CD4-positive, alpha-beta T cell treated with Interferon alpha-2 for 1 hour (primary cell): ENCODE measurements at regions not wholly inside any gene's neighbourhood (a gene's known extent, or its start where the extent isn't known, plus 50 kb on each side); places are given as distances from the start of the nearest gene placed in this dataset.
"Not testable (repeated sequence)": the region's sequence is repeated elsewhere in the genome, so short reads cannot be mapped to it uniquely, and the experiment has no call there.

Source experiments
- DNase-seq, 2 donors: peaks; one replicate each; pipeline ENCODE4 v3.0.0-alpha.2; 2020 to 2022

GRCh38 chr15:39411102-39411989, 169.5 kb upstream of the THBS1 start:
- DNase-seq: peak in 1 of 2 donors; percentile 53

DNA sequence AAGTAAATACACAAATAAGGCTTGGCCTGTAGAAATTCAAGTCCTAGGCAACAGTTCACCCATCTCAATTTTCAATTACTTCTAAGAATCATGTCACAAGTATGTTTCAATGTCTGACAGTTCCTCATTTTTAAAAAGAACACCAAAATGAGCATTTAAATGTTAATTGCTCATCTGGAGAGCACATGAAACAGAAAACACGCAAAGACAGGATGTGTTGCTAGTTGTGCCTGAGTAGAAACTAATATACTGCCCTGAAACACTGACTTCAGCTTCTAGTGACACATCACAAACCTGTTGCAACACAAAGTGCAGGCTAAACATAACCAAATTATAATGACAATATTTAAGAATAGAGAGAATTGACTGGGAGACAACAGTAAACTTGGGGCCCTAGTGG, 167.3 kb upstream of the THBS1 start:
- DNase-seq: peak in 1 of 2 donors; percentile 15

GRCh38 chr15:39414201-39414600, 166.7 kb upstream of the THBS1 start:
- DNase-seq: no peak

GRCh38 chr15:39415634-39416033, 165.2 kb upstream of the THBS1 start:
- DNase-seq: no peak

- no peak for DNase-seq
Observed at GRCh38 chr15:39416258-39416657, 164.6 kb upstream of the THBS1 start.

DNA sequence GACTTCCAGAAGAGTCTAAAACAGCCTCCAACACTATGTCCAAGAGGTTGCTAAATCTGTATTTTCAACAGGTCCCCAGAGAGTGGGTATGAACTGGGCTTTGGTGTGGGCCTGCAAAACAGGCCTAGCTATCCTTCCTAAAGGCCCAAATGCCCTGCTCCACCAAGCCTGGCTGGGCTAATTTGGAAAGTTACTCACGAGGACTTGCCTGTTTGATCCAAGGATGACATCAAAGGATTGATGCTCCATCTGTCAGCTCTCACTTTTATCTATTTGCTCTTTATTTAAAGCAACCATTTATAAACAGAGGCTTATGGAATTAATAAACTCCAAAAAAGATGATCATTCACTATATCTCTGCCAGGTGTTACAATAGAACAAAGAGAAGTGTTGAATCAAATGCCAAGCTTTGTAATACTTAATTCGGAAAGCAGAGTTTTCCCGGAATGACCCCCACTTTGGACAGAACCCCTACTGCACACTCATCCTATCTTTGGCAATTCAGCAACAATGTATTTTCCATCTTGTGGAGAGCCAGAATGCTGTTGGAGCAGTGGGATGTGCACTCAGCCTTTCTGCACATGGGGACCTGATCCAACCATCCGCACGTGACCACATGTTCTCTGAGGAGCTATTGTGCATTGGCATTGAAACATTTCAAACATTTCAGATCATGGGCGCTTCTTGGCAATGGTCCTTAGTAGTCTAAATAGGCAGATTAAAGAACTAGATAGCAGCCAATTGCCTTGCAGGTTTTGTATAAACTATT, 163.3 kb upstream of the THBS1 start:
- no peak for DNase-seq

GRCh38 chr15:39419651-39420050, 161.2 kb upstream of the THBS1 start:
- no peak for DNase-seq

GRCh38 chr15:39420123-39420852, 160.6 kb upstream of the THBS1 start:
- not testable (repeated sequence) for DNase-seq

GRCh38 chr15:39420853-39421192, 160.1 kb upstream of the THBS1 start:
- DNase-seq: not testable (repeated sequence)

DNA sequence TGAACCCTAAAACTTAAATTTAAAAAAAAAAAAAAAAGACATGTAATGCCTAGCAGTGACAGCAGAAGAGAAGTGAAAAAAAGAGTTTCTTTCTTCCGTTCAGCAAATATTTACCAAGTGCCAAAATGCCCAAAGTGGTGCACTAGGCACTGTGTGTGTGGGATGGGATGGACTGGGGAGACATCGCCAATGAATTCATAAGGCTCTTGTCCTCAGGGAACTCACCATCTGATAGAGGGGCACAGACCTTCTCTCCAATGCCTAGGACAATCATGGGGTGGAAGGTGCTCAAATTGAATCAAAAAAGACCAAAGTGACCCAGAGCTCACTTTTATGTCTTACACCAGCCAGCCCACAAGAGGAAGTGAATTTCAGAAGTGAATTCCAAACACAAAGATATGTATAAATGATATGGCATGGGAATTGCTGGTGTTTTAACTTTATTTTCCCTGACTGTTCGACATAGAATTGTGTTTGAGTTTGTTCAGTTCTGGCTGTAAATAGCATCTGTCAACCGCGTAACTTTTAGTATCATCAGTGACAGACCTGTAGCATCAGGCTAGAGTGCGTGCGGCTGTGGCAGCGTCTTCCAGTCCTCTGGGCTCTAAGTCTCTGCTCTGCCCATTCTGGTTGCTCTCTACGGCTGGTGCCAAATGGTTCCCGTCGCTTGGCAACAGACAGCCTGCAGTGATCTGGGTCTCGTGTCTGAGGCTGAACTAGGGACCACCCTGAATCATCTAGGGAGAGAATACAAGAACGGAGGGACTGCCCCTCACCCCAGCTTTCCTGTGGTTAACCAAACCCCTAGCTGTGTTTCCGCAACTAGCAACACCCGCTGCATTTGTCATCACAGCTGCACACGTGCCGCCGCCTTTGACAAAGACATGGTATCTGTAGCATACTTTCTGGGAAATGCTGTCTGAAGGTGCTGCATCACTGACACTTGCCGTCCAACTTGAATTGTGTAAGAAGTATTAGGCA, 154.0 kb upstream of the THBS1 start:
- peak; percentile 75 to 87 for DNase-seq

DNA sequence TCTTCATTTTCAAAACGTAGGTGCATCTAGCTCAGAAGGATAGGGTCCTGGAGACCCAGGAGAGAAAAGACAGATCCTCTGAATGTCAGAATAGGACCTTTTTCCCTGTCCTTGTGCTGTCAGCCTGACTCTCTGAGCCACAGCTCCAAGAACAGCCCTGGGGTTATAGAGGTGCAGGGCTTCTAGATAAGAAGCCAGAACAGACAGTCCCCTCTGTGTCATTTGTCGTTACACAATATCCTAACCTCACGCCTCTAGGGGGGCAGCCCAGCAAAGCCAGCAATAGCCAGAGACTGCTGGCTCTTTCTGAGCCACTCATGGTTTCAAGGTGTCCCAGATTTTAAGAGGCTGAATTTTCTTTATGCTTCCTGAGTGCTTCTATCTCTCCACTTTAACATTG, 153.2 kb upstream of the THBS1 start:
- DNase-seq: no peak

GRCh38 chr15:39429898-39430357, 151.0 kb upstream of the THBS1 start:
- no peak for DNase-seq

- no peak for DNase-seq
Observed at GRCh38 chr15:39430389-39430788, 150.5 kb upstream of the THBS1 start.

DNA sequence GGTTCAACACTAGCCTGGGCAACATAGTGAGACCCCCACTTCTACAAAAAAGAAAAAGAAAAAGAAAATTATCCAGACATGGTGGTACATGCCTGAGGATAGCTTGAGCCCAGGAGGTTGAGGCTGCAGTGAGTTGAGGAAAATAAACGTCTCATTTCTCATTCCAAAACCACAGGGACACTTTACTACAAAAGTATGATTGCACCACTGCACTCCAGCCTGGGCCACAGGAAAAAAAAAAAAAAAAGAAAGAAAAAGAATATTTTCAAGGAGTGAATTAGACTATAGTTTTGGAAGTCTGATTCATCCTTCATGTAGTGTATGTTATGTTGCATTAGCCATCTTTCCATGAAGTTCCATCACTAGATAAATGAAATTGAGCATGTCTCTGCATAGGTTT, 149.5 kb upstream of the THBS1 start:
- DNase-seq: no peak

GRCh38 chr15:39432026-39432425, 148.9 kb upstream of the THBS1 start:
- DNase-seq: no peak

- DNase-seq: no peak
Observed at GRCh38 chr15:39432912-39433348, 147.9 kb upstream of the THBS1 start.

- DNase-seq: no peak
Observed at GRCh38 chr15:39433376-39433775, 147.5 kb upstream of the THBS1 start.

DNA sequence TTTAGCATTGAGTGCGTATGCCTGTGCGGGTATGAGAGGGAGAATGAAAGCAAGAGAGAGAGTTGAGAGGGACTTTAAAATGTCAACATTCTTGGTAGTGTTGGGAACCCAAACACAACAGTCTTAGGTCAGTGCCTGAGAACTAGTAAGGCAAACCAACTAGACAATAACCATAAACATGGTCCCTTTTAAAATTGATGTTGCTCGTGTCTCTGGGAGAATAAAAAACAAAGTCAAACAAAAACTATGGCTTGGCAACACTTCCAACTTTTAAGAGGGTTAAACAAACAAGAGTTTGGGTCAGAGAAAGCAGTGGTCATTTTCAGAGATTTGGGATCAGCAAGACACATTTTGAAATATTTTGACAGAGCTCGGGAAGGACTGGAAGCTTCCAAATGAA, 146.7 kb upstream of the THBS1 start:
- DNase-seq: no peak

- no peak for DNase-seq
Observed at GRCh38 chr15:39434751-39435238, 146.1 kb upstream of the THBS1 start.

GRCh38 chr15:39435244-39435643, 145.6 kb upstream of the THBS1 start:
- DNase-seq: no peak

DNA sequence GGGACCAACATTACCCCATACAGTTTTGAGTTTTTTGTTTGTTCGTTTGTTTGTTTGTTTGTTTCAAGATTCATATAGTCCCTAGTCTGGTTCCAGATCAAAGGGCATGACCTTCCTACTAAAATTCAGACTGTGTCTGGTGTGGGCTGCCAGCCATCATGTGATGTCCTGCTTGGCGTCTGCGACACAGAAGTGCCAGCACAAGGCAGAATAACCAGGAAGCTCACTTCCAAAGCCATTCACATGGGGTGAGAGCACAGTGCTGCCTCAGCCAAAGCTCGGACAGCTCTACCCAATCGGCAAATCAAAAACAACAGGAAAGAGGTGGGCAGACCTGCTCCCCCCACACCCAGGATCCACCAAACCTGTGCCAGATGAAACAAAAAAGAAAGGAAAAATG, 142.6 kb upstream of the THBS1 start:
- no peak for DNase-seq
